NT2/D1 (cell line): ENCODE measurements at regions not wholly inside any gene's neighbourhood (a gene's known extent, or its start where the extent isn't known, plus 50 kb on each side); places are given as distances from the start of the nearest gene placed in this dataset.

Source experiments
- DNase-seq: peaks from one replicate; pipeline ENCODE4 v3.0.0-alpha.2; 2011; ENCODE audit warnings: low read depth, low spot score
- H3K27me3 ChIP-seq: 2 replicates; pipeline ENCODE4 v1.6.0; 2011; ENCODE audit warnings: mild to moderate bottlenecking; ENCODE audit not compliant: insufficient read length, insufficient read depth
- H3K36me3 ChIP-seq: 2 replicates; pipeline ENCODE4 v1.6.1; 2011; ENCODE audit warnings: mild to moderate bottlenecking, low read length, mixed read lengths; ENCODE audit not compliant: insufficient read depth, insufficient read length
- H3K4me1 ChIP-seq: 2 replicates; pipeline ENCODE4 v1.5.1; 2011; ENCODE audit not compliant: insufficient read depth, insufficient read length
- H3K4me3 ChIP-seq: 2 replicates; pipeline ENCODE4 v1.5.1; 2011; ENCODE audit warnings: low read depth; ENCODE audit not compliant: insufficient read length
- H3K9ac ChIP-seq: 2 replicates; pipeline ENCODE4 v1.6.0; 2011; ENCODE audit warnings: low read depth; ENCODE audit not compliant: insufficient read length
- H3K9me3 ChIP-seq: 2 replicates; pipeline ENCODE4 v1.5.1; 2011; ENCODE audit warnings: mild to moderate bottlenecking, low read length; ENCODE audit not compliant: insufficient read depth
- SUZ12 ChIP-seq: IDR thresholded peaks from 2 replicates; pipeline ENCODE4 v1.6.1; 2011; ENCODE audit not compliant: insufficient read length, insufficient read depth; ENCODE audit errors: extremely low read depth
- YY1 ChIP-seq: IDR thresholded peaks from 2 replicates; pipeline ENCODE4 v1.6.1; 2011; ENCODE audit not compliant: insufficient read length, insufficient read depth
- ZNF274 ChIP-seq: IDR thresholded peaks from 2 replicates; pipeline ENCODE4 v1.6.1; 2011; ENCODE audit warnings: mild to moderate bottlenecking, low read depth, low read length

DNA sequence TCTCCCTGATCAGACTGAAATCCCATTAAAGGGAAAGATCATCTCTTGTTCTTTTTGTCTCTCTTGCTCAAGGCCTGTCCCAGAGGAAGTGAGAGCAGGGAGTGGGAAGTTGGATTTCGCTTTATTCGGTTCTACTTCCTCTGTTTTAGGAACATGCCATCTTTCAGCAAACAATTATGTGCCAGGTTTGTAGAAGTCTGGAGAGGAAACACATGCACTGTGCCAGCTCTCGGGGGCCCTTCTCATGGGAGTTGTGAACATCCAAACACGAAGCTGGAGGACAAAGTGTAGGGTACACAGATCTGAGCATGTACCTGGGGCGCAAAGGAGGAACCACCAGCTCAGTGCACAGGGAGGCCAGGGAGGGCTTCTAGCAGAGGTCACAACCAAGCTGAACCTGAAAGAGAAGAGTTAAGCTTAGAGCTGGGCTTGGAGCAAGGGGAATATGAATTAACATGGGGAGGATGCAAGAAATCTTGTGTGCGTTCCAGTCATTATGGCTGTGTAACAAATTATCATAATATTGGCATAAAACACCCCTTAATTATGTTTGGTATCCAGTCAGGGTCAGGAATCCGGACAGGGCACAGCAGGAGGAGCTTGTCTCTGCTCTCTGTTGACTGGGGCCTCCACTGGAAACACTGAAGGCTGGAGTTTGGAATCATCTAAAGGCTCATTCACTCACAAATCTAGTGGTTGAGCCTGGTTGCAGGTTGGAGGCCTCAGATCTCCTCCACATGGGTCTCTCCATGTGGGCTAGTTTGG lies 128.6 kb downstream of the ZFP36L2 start:
- TF ChIP-seq YY1: no peak
- no peak for TF ChIP-seq SUZ12
- TF ChIP-seq ZNF274: no peak
- Histone ChIP-seq H3K4me1 (peaks cover 10% of the 10 kb centered on the region), H3K36me3 (no peaks in the 10 kb centered on the region), H3K4me3 (no peak overlapping the region), H3K27me3 (no peaks in the 10 kb centered on the region), H3K9ac (no peak overlapping the region), H3K9me3 (no peaks in the 10 kb centered on the region; the same call in 1 of the 2 replicates)
- no peak for DNase-seq

DNA sequence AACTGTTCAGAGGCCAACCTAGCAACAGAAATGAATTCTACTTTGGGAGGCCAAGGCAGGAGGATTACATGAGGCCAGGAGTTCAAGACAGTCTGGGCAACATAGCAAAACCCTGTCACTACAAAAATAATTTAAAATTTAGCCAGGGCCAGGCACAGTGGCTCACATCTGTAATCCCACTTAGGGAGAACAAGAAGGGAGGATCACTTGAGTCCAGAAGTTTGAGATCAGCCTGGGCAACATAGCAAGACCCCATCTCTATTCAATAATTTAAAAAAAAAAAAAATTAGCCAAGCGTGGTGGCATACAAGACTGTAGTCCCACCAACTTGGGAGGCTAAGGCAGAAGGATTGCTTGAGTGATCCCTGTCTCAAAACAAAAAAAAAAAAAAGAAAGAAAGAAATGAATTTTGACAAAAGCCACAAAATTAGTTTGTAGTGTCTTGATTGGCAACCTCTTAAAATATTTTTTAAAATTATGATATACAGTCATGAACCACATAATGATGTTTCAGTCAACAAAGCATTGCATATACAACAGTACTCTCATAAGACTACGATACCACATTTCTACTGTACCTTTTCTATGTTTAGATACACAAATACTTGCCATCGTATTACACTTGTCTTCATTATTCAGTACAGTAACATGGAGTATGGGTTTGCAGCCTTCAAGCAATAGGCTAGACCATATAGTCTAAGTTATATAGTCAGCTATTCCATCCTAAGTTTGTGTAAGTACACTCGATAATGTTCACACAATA lies 130.7 kb downstream of the ZFP36L2 start:
- no peak overlapping the region for H3K9ac ChIP-seq
- no peaks in the 10 kb centered on the region for H3K27me3 ChIP-seq
- TF ChIP-seq SUZ12: no peak
- no peak for TF ChIP-seq YY1
- no peak for TF ChIP-seq ZNF274
- H3K9me3 ChIP-seq: peaks cover 3% of the 10 kb centered on the region; the same call in 1 of the 2 replicates
- H3K4me1 ChIP-seq: no peaks in the 10 kb centered on the region
- no peaks in the 10 kb centered on the region for H3K36me3 ChIP-seq
- H3K4me3 ChIP-seq: no peak overlapping the region
- no peak for DNase-seq

DNA sequence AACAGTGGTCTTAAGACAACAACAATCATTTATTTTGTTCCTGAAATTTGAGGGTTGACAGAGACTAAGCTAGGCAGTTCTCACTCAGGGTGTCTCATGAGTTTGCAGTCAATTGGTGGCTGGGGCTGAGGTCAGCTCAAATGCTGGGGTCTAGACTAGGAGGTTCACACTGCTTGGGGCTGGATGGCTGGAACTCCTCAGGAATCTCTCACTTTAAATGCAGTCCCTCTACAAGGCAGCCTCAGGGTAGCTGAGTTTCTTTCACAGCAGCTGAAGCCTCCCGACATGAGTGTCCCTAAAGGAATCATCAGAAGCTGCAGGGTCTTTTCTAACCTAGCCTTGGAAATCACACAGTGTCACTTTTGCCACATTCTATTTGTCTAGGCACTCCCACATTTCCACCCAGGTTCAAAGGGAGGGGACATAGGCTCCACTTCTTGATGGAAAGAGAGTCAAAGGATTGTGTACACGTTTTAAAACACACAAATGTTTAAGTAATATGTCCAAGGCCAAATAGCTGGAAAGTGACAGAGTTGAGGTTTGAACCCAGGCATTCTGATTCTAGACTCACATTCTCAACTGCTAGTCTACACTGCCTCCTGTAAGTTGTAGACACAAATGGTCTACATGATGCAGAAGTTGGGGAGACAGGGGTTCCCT lies 133.8 kb downstream of the ZFP36L2 start:
- no peak for TF ChIP-seq ZNF274
- no peak for TF ChIP-seq YY1
- TF ChIP-seq SUZ12: no peak
- DNase-seq: no peak
- Histone ChIP-seq H3K4me3 (no peak overlapping the region), H3K9ac (no peak overlapping the region), H3K27me3 (no peaks in the 10 kb centered on the region), H3K36me3 (no peaks in the 10 kb centered on the region), H3K4me1 (no peaks in the 10 kb centered on the region), H3K9me3 (peaks cover 4% of the 10 kb centered on the region; the same call in 1 of the 2 replicates)

- peaks cover 10% of the 10 kb centered on the region for H3K4me1 ChIP-seq
- H3K4me3 ChIP-seq: no peak overlapping the region
- TF ChIP-seq SUZ12 (no peak), YY1 (no peak), ZNF274 (no peak)
- no peak overlapping the region for H3K9ac ChIP-seq
- DNase-seq: no peak
- H3K9me3 ChIP-seq: peaks cover 4% of the 10 kb centered on the region; the same call in 1 of the 2 replicates
- no peaks in the 10 kb centered on the region for H3K36me3 ChIP-seq
- H3K27me3 ChIP-seq: no peaks in the 10 kb centered on the region
These were observed 136.1 kb downstream of the ZFP36L2 start for GRCh38 chr2:43090317-43090716.

DNA sequence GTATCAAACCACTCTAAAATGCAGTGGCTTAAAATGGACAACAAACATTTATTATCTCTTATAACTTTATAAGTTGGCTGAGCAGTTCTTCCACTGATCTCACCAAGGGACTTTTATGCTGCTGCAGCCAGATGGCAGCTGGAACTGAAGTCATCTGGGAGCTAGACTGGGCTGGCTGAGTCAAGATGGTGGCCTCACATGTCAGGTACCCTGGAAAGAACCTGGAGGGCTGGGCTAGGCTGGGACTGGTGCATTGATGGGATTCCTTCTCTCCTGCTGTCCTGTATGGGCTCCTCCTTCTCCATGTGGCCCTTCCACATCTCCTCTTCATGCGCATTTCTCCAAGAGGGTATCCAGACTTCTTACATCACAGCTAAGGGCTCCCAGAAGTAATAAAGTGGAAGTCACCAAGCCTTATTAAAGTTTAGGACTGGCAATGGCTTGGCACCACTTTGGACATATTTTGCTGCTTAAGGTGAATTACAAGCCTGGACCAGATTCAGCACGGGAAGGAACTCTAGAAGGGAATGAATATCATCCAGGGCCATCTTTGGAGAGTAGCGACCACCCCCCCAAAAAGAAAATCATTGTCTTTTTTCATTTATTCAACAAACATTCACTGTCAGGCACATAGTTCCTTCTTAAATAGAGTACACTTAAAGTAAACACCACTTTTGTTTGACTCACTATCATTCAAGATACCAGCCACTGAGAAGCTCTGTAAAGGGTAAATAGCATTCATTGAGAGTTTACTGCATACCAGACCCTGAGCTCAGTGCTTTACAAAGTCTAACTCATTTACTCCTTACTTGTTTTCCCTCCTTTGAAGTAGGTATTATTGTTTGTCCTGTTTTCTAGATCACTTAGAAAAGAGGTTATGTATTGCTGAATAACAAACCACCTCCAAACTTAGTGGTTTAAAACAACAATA lies 138.0 kb downstream of the ZFP36L2 start:
- H3K9me3 ChIP-seq: peaks cover 4% of the 10 kb centered on the region; the same call in 1 of the 2 replicates
- peaks cover 10% of the 10 kb centered on the region for H3K4me1 ChIP-seq
- no peak overlapping the region for H3K4me3 ChIP-seq
- peak; percentile 54 for DNase-seq
- no peaks in the 10 kb centered on the region for H3K36me3 ChIP-seq
- TF ChIP-seq YY1 (no peak), SUZ12 (no peak)
- H3K27me3 ChIP-seq: no peaks in the 10 kb centered on the region
- no peak overlapping the region for H3K9ac ChIP-seq

DNA sequence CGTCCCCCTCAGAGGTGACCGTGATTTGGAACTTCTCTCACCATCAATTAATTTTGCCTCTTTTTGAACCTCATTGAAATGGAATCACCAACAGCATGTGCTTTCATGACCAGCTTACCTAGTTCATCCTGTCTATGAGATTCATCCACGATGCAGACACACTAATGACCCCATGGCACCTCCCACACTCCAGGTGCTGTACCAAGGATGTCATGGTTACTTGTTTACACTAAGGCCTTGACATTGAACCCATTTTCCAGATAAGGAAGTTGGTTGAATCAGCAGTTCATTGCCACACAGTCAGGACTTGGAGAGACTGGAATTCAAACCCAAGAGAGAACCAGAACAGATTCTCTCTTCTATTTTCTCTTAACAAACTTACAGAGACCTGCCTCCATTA lies 139.0 kb downstream of the ZFP36L2 start:
- Histone ChIP-seq H3K4me1 (peaks cover 16% of the 10 kb centered on the region), H3K9me3 (peaks cover 4% of the 10 kb centered on the region; the same call in 1 of the 2 replicates), H3K4me3 (no peak overlapping the region), H3K9ac (no peak overlapping the region), H3K27me3 (no peaks in the 10 kb centered on the region), H3K36me3 (no peaks in the 10 kb centered on the region)
- DNase-seq: no peak
- TF ChIP-seq ZNF274 (no peak), SUZ12 (no peak), YY1 (no peak)
